ENCODE measurements at regions not wholly inside any gene's neighbourhood (a gene's known extent, or its start where the extent isn't known, plus 50 kb on each side); places are given as distances from the start of the nearest gene placed in this dataset.

DNA sequence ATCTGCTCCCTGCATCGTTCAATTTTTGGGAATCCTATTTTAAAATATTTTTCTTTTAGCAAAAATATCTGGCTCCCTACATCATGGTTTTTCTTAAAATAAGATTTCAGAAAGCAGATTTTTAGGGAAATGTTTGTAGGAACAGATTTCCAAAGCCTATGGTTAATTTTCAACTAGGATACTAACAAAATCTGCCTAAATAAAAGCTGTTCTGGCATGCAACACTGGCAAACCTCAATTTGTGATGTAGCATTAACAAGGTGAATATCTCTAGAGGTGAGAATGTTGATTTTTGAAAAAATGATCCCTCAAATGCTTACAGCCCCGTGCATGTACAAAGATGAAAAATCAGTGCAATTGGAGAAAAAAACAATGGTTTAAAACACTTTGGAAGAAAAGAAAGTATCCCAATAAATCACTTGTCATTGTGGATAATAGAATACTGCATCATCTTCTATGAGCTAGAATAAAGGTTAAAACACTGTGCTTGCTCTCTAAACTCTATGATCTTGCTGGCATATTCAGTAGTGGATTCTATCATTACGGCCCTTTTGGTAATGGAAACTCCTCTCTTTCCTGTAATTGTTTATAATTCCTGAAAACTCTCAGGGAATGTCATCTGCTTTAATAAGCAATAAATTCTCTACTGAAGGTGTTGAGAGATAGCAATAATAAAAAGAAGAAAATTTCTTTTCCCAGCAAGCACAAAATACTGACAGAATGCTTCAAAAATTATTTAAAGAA is 97.6 kb downstream of the C4orf33 start:
- FAIRE-seq = no peak
- Histone ChIP-seq H3K4me3 (no peak overlapping the region), H3K27me3 (no peaks in the 10 kb centered on the region), H3K27ac (no peak overlapping the region), H3K36me3 (no peaks in the 10 kb centered on the region), H3K9me3 (no peaks in the 10 kb centered on the region), H3K4me1 (no peaks in the 10 kb centered on the region)
- TF ChIP-seq, protein P1, sequence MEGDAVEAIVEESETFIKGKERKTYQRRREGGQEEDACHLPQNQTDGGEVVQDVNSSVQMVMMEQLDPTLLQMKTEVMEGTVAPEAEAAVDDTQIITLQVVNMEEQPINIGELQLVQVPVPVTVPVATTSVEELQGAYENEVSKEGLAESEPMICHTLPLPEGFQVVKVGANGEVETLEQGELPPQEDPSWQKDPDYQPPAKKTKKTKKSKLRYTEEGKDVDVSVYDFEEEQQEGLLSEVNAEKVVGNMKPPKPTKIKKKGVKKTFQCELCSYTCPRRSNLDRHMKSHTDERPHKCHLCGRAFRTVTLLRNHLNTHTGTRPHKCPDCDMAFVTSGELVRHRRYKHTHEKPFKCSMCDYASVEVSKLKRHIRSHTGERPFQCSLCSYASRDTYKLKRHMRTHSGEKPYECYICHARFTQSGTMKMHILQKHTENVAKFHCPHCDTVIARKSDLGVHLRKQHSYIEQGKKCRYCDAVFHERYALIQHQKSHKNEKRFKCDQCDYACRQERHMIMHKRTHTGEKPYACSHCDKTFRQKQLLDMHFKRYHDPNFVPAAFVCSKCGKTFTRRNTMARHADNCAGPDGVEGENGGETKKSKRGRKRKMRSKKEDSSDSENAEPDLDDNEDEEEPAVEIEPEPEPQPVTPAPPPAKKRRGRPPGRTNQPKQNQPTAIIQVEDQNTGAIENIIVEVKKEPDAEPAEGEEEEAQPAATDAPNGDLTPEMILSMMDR (IDR thresholded peaks at IDR 0.05) = no peak
- 71 to 72% methylated on average over 3 of the region's 3 CpGs for WGBS, 2 donors
- intact Hi-C loops (cut with DNase I) = no loop called here
- no peak for ATAC-seq
- no peak for DNase-seq

DNA sequence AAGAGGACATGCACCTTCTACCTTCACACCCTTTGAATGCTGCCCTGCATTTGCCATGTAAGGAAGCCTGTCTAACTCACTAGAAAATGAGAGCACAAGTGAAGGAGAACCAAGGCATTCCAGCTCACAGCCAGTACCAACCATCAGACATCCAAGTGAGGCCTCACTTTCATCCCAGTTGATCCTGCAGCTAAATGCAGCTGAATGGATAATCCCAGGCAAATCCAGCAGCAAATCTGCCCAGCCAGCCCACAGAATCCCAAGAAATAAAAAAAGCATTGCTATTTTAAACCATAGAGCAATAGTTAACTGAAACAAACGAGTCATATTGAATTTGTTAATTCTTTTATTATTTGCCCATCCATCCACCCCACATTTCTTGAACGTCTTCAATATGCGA is 112.5 kb downstream of the C4orf33 start:
- H3K27ac ChIP-seq = no peak overlapping the region
- FAIRE-seq = no peak
- no peaks in the 10 kb centered on the region for H3K4me1 ChIP-seq
- no peak overlapping the region for H3K4me3 ChIP-seq
- H3K27me3 ChIP-seq = no peaks in the 10 kb centered on the region
- no peak for ATAC-seq
- intact Hi-C loops (cut with DNase I) = no loop called here
- TF ChIP-seq, protein P1 (IDR thresholded peaks at IDR 0.05) = no peak
- H3K36me3 ChIP-seq = no peaks in the 10 kb centered on the region
- no peak for DNase-seq
- no peaks in the 10 kb centered on the region for H3K9me3 ChIP-seq
- WGBS, 2 donors = 77 to 85% methylated on average over 3 of the region's 3 CpGs

DNA sequence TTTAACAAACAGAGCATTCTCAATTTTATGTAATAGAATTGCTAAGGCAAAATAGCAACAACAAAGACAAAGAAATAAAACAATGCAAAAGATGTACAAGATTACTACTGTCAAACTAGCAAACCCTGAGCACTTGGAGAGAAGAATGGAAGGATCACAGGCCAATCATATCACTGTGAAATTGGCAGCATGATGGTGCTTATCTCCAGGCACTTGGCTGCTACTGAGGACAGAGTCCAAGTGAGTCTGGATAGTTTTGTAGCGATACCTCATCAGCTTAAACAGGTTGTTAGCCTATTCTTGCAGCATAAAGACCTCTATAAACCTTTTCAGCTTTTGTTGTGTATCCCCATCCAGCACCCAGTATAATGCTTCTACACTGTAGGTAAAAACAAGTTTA is 117.7 kb downstream of the C4orf33 start:
- whole genome bisulfite sequencing, 2 donors = 64% methylated on average over 1 of the region's 1 CpG
- no peak for ATAC-seq
- Histone ChIP-seq H3K27me3 (no peaks in the 10 kb centered on the region), H3K27ac (no peak overlapping the region), H3K9me3 (no peaks in the 10 kb centered on the region), H3K4me1 (no peaks in the 10 kb centered on the region), H3K4me3 (no peak overlapping the region), H3K36me3 (no peaks in the 10 kb centered on the region)
- no peak for DNase-seq
- no peak for FAIRE-seq
- TF ChIP-seq, protein P1 (IDR thresholded peaks at IDR 0.05) = no peak
- intact Hi-C loops (cut with DNase I) = no loop called here

DNA sequence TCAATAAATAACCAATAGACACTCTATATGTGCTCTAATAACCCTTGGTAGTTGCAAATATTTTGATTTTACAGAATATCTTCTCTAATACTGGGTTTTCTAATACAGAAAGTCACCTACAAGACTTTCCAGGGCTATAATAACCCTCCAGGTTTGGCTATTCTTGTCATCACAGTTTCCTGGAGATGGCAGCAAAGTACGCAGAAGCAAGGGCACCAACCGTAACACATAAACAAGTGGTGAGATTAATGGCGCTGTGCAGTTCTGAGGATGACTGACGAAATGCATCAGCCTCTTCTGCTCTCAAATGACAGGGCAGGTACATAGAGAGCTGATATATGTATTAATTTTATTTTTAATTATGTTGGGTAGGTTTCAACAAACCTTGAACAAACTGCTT is 122.4 kb downstream of the C4orf33 start:
- no peaks in the 10 kb centered on the region for H3K36me3 ChIP-seq
- ATAC-seq (peak in 3 of 4 donors; percentile 45 to 72 (median 57)), FAIRE-seq (no peak), DNase-seq (no peak)
- no peak overlapping the region for H3K4me3 ChIP-seq
- no peak overlapping the region for H3K27ac ChIP-seq
- TF ChIP-seq, protein P1 (IDR thresholded peaks at IDR 0.05) = no peak
- no peaks in the 10 kb centered on the region for H3K9me3 ChIP-seq
- no peaks in the 10 kb centered on the region for H3K4me1 ChIP-seq
- no peaks in the 10 kb centered on the region for H3K27me3 ChIP-seq
- intact Hi-C loops (cut with DNase I) = no loop called here
- WGBS, 2 donors = 37 to 41% methylated on average over 4 of the region's 4 CpGs

DNA sequence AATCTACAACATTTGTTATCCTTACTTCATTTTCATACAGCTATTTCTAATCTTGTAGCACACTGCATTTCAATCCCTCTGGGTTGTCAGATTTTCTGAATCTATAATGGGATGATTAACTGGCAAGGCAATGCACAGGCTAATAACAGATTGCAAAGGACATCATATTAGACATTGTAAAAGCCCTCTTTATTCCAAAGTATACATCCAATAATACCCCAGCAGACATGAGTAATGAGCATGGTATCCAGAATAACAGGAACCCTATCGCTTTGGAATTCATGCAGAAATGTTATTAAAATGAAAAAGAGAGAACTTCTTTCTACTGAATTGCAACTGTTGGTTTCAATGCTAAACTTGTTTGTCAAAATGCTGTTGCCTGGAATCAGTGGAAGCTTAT is 122.9 kb downstream of the C4orf33 start:
- ATAC-seq = no peak
- FAIRE-seq = no peak
- H3K27me3 ChIP-seq = no peaks in the 10 kb centered on the region
- no peak overlapping the region for H3K27ac ChIP-seq
- no peaks in the 10 kb centered on the region for H3K9me3 ChIP-seq
- no peak overlapping the region for H3K4me3 ChIP-seq
- no peaks in the 10 kb centered on the region for H3K36me3 ChIP-seq
- intact Hi-C loops (cut with DNase I) = no loop called here
- WGBS, 2 donors = 67 to 86% methylated on average over 1 of the region's 1 CpG
- H3K4me1 ChIP-seq = no peaks in the 10 kb centered on the region
- TF ChIP-seq, protein P1 (IDR thresholded peaks at IDR 0.05) = no peak
- no peak for DNase-seq

All from pancreas (tissue), 10 donors.